SK-N-SH (cell line): ENCODE measurements at regions not wholly inside any gene's neighbourhood (a gene's known extent, or its start where the extent isn't known, plus 50 kb on each side); places are given as distances from the start of the nearest gene placed in this dataset.

Experiments used
- POLR2AphosphoS5 ChIP-seq: IDR thresholded peaks from 2 replicates; pipeline ENCODE4 v1.6.1; 2012; ENCODE audit warnings: low read depth, low read length
- RXRA ChIP-seq: IDR thresholded peaks from 2 replicates; pipeline ENCODE4 v1.4.0; 2012; ENCODE audit warnings: low read depth, mild to moderate bottlenecking, borderline replicate concordance

DNA sequence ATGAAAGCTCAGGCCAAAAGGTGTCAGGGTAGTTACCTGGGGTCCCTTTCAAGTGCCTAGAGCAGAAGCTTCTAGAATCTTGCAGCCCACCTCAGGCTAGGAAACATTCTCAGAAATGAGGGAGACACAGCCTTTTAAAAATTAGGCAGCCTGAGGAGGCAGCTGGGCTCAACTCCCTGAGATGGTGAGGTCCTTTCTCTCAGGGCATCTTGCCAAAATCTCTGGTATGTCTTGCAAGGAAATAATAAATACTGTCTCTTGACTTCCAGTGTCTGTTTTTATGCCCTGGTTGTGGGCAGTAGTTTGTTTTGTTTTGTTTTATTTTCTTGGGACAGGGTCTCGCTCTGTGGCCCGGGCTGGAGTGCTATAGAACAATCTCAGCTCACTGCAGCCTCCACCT is 100.9 kb upstream of the APC start:
- TF ChIP-seq RXRA (no peak), POLR2AphosphoS5 (no peak)
